ENCODE measurements at regions not wholly inside any gene's neighbourhood (a gene's known extent, or its start where the extent isn't known, plus 50 kb on each side); places are given as distances from the start of the nearest gene placed in this dataset.

DNA sequence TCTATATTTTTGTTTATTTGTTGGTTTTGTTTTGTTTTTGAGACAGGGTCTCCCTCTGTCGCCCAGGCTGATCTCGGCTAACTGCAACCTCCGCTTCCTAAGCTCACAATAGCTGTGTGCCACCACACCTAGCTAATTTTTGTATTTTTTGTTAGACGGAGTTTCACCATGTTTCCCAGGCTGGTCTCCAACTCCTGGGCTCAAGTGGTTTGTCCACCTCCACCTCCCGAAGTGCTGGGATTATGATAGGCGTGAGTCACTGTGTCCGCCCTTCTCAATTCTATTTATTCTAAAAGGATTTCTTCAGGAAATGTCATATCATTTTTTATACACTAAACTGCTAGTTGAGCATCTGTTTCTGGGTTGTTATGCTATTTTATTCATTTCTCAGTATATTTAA lies 1206.0 kb downstream of the OLFM4 start:
- intact Hi-C loops (cut with micrococcal nuclease): no loop called here
- DNase-seq (no peak), ATAC-seq (ENCODE audit: low read depth) (no peak)
- H3K27me3 Mint-ChIP-seq: no peaks in the 10 kb centered on the region
- CTCF ChIA-PET: no interaction called here
- no peak overlapping the region for H3K4me2 ChIP-seq (replicated peaks; ENCODE audit: low read depth, low read length, poor library complexity, severe bottlenecking)
- H3K4me3 ChIP-seq (ENCODE audit: control extremely low read depth in 1 of 5, extremely low read depth in 1 of 5, insufficient read depth in 1 of 5, low read depth in 2 of 5, low read length in 4 of 5): no peak overlapping the region
- H3K9me3 Mint-ChIP-seq (ENCODE audit: insufficient read depth): peaks cover 4% of the 10 kb centered on the region
- no peak overlapping the region for H3K27ac ChIP-seq (ENCODE audit: low read length in 2 of 2)
- H4K20me1 ChIP-seq (ENCODE audit: control insufficient read depth, insufficient read depth, low read length, poor library complexity, severe bottlenecking): no peaks in the 10 kb centered on the region
- no peak overlapping the region for H3K27ac Mint-ChIP-seq
- no peaks in the 10 kb centered on the region for H3K4me1 ChIP-seq (ENCODE audit: control insufficient read depth in 2 of 2, insufficient read depth in 2 of 2, low read length in 2 of 2)
- H2AFZ ChIP-seq (ENCODE audit: insufficient read depth, low read depth, low read length, poor library complexity, severe bottlenecking): no peak overlapping the region
- POLR2A ChIA-PET: no interaction called here
- no peak overlapping the region for H3K9ac ChIP-seq (ENCODE audit: low read length)
- H3K27me3 ChIP-seq (replicated peaks in 1 of 4; ENCODE audit: control extremely low read depth in 1 of 4, control insufficient read depth in 3 of 4, insufficient read depth in 4 of 4, low read length in 3 of 4): no peaks in the 10 kb centered on the region
- no peak overlapping the region for H3K4me3 Mint-ChIP-seq
- no peaks in the 10 kb centered on the region for H3K4me1 Mint-ChIP-seq
- TF ChIP-seq, protein P1, sequence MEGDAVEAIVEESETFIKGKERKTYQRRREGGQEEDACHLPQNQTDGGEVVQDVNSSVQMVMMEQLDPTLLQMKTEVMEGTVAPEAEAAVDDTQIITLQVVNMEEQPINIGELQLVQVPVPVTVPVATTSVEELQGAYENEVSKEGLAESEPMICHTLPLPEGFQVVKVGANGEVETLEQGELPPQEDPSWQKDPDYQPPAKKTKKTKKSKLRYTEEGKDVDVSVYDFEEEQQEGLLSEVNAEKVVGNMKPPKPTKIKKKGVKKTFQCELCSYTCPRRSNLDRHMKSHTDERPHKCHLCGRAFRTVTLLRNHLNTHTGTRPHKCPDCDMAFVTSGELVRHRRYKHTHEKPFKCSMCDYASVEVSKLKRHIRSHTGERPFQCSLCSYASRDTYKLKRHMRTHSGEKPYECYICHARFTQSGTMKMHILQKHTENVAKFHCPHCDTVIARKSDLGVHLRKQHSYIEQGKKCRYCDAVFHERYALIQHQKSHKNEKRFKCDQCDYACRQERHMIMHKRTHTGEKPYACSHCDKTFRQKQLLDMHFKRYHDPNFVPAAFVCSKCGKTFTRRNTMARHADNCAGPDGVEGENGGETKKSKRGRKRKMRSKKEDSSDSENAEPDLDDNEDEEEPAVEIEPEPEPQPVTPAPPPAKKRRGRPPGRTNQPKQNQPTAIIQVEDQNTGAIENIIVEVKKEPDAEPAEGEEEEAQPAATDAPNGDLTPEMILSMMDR (IDR thresholded peaks at IDR 0.05): no peak
- no peak for TF ChIP-seq EZH2 (IDR thresholded peaks at IDR 0.05; ENCODE audit: borderline replicate concordance, insufficient read depth, low read depth, low read length, poor library complexity, severe bottlenecking)
- H3K36me3 ChIP-seq (replicated peaks in 1 of 2; ENCODE audit: control extremely low read depth in 1 of 2, control insufficient read depth in 1 of 2, extremely low read depth in 1 of 2, insufficient read depth in 2 of 2, low read length in 1 of 2): no peaks in the 10 kb centered on the region
- no CpG with 5 or more reads among the region's 7 CpGs for WGBS (ENCODE audit: insufficient coverage)
- H3K79me2 ChIP-seq (ENCODE audit: control insufficient read depth, insufficient read depth, low read length): no peaks in the 10 kb centered on the region
- no peaks in the 10 kb centered on the region for H3K9me3 ChIP-seq (ENCODE audit: control extremely low read depth in 1 of 3, control insufficient read depth in 2 of 3, insufficient read depth in 1 of 3, low read length in 2 of 3)

DNA sequence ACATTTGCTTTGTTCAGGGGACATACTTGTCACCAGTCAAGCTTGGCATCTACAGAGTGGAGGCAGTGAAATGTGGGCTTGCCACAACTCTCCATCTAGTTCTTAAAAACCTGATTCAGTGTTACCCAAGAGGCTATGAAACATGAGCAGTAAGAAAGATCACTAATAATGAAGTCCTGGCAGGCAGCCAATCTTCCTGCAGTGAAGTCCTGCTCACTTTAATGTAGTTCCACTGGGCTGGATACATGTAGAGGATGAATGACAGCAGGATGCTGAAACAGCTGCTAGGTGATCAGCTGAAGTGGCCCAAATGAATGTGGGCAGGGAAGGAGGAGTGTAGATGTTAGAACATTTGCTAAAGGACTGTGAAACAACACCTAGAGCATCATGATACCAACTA lies 1213.1 kb downstream of the OLFM4 start:
- H3K9ac ChIP-seq (ENCODE audit: low read length): no peak overlapping the region
- no peaks in the 10 kb centered on the region for H3K9me3 ChIP-seq (ENCODE audit: control extremely low read depth in 1 of 3, control insufficient read depth in 2 of 3, insufficient read depth in 1 of 3, low read length in 2 of 3)
- H3K27ac ChIP-seq (ENCODE audit: low read length in 2 of 2): no peak overlapping the region
- no peaks in the 10 kb centered on the region for H4K20me1 ChIP-seq (ENCODE audit: control insufficient read depth, insufficient read depth, low read length, poor library complexity, severe bottlenecking)
- H3K4me1 ChIP-seq (ENCODE audit: control insufficient read depth in 2 of 2, insufficient read depth in 2 of 2, low read length in 2 of 2): no peaks in the 10 kb centered on the region
- ChIA-PET CTCF (no interaction called here), POLR2A (no interaction called here)
- intact Hi-C loops (cut with micrococcal nuclease): no loop called here
- Mint-ChIP-seq H3K27ac (no peak overlapping the region), H3K9me3 (ENCODE audit: insufficient read depth) (peaks cover 4% of the 10 kb centered on the region), H3K27me3 (no peaks in the 10 kb centered on the region), H3K4me1 (no peaks in the 10 kb centered on the region), H3K4me3 (no peak overlapping the region)
- no peaks in the 10 kb centered on the region for H3K79me2 ChIP-seq (ENCODE audit: control insufficient read depth, insufficient read depth, low read length)
- H3K27me3 ChIP-seq (replicated peaks in 1 of 4; ENCODE audit: control extremely low read depth in 1 of 4, control insufficient read depth in 3 of 4, insufficient read depth in 4 of 4, low read length in 3 of 4): no peaks in the 10 kb centered on the region
- H3K4me3 ChIP-seq (ENCODE audit: control extremely low read depth in 1 of 5, extremely low read depth in 1 of 5, insufficient read depth in 1 of 5, low read depth in 2 of 5, low read length in 4 of 5): no peak overlapping the region
- no peak overlapping the region for H2AFZ ChIP-seq (ENCODE audit: insufficient read depth, low read depth, low read length, poor library complexity, severe bottlenecking)
- H3K4me2 ChIP-seq (replicated peaks; ENCODE audit: low read depth, low read length, poor library complexity, severe bottlenecking): no peak overlapping the region
- TF ChIP-seq, protein P1 (IDR thresholded peaks at IDR 0.05): no peak
- TF ChIP-seq EZH2 (IDR thresholded peaks at IDR 0.05; ENCODE audit: borderline replicate concordance, insufficient read depth, low read depth, low read length, poor library complexity, severe bottlenecking): no peak
- no peaks in the 10 kb centered on the region for H3K36me3 ChIP-seq (replicated peaks in 1 of 2; ENCODE audit: control extremely low read depth in 1 of 2, control insufficient read depth in 1 of 2, extremely low read depth in 1 of 2, insufficient read depth in 2 of 2, low read length in 1 of 2)
- DNase-seq (no peak), ATAC-seq (ENCODE audit: low read depth) (no peak)

All from B cell (primary cell).